NCI-H345 treated with DMSO at 0.1 percent for 48 hours (cell line): ENCODE measurements at regions not wholly inside any gene's neighbourhood (a gene's known extent, or its start where the extent isn't known, plus 50 kb on each side); places are given as distances from the start of the nearest gene placed in this dataset.

Experiments
- DNase-seq: peaks from one replicate; lab custom pipeline; 2025; ENCODE audit not compliant: unreplicated experiment; lab: John Stamatoyannopoulos, UW

- no peak for DNase-seq
Measured at GRCh38 chr14:97891515-97891914, 1094.3 kb downstream of the VRK1 start.

DNA sequence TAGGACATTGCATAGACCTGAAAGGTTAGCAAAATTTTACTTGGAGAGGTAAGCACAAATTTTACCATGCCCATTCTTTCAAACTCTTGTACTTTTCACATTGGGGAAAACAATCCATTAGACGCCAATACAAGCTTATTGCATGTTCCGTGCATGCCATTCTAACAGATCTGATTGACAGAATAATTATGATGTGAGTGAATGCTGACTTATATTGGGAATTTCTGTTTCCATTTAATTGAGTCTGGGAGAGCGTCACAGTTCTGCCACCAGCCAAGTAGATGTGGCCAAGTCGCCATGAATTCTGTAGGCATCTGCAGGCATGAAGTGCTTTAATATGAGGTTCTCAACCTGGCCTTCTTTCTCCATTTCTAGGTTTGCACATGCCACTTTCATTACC, 1097.4 kb downstream of the VRK1 start:
- DNase-seq: no peak

- no peak for DNase-seq
Measured at GRCh38 chr14:97900196-97900854, 1103.1 kb downstream of the VRK1 start.

- no peak for DNase-seq
Measured at GRCh38 chr14:97902630-97903029, 1105.4 kb downstream of the VRK1 start.

- no peak for DNase-seq
Measured at GRCh38 chr14:97903821-97904220, 1106.6 kb downstream of the VRK1 start.

- no peak for DNase-seq
Measured at GRCh38 chr14:97912217-97912616, 1115.0 kb downstream of the VRK1 start.

DNA sequence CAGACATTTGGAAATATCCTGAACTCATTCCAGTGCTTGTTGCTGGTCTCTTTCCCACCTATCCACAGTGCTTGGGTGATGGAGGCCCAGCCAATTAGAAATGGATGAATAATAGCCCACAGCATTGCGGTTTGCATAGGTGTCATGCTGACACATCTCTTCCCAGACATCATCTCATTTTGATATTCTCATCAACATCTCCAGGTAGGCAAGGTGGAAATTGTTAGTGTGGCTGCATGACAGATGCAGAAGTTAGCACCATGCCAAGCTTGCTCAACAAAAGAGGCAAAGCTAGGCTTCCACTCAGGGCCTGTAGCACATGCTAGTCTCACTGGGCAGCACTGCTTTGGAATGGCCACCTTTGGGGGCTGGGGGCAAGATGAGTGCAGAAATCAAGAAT, 1118.9 kb downstream of the VRK1 start:
- DNase-seq: no peak

DNA sequence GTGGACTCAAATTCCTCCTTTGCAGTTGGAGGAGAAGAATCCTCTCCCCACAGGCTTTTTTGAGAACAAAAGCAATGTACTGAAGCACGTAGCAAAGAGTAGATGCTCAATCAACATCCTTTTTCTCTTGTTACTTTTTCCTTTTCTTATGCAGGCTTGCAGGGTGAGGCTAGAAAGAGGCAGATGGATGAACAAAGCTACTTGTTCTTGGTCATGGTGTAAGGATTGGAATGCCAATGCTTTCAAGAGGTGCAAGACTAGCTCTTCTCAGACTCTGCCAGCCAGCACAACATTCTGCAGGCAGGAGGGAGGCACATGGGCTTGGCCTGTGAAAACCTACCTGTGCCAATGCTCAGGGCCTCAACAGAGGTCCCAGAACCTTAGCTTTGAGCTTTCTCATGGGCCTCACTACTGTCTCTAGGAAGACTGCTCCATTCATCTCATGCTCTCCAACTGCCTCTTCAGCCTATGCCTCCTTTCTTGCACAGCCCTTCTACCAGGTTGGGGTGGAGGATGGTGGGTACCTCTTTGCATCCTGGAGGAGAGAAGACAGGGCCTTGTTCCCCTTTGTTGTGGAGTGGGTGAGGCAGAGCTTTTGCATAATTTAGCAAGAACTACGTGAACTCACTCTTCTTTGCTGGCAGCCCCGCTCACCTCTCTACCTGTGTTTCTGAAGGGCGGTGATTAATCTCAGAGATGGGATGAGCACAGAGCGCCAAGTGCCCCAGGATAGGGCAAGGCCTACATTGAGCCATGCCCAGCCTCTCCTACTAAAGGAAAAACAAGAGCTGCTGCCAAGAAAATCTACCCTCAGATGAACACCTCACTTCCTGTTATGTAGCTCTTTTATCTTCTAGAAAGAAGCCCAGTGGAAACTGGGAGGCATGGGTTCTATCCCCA, 1119.7 kb downstream of the VRK1 start:
- DNase-seq: no peak

DNA sequence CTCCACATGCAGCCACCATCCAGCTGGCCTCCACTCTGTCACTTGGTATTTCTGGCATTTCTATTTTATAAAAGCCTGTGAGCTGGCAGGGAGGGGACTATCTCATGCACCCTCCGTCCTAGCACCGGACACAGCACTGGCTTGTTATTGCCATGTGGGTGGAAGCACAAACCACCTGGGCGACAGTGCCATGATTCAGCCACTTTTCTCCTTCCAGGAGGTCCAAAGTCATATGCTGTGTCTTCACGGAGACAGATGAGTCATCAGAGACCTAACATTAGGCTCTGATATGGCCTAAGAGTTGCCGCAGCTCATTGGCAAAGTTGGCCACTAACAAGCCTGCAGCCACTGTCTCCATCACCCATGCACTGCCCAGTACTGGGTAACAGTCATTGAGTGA, 1123.0 kb downstream of the VRK1 start:
- no peak for DNase-seq

DNA sequence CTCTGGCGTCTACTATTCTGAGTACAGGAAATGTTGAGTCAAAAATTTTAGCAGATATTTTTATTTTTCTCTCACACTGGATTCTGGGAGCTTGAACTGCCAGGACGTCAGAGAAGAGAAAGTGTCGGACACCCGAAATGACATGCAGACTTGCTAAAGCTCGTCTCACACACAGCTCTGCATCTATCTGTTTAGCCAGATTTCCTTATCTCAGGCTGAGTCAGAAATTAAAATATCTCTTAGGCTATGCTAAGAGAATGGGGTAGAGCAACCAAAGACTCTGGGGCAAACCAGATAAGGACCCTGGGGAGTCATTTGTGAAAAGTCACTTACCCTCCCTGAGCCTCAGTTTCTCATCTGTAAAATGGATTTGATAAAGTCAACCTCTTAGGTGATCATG, 1124.1 kb downstream of the VRK1 start:
- DNase-seq: no peak

GRCh38 chr14:97924922-97925613, 1127.9 kb downstream of the VRK1 start:
- no peak for DNase-seq

- no peak for DNase-seq
Measured at GRCh38 chr14:97930166-97930565, 1133.0 kb downstream of the VRK1 start.

DNA sequence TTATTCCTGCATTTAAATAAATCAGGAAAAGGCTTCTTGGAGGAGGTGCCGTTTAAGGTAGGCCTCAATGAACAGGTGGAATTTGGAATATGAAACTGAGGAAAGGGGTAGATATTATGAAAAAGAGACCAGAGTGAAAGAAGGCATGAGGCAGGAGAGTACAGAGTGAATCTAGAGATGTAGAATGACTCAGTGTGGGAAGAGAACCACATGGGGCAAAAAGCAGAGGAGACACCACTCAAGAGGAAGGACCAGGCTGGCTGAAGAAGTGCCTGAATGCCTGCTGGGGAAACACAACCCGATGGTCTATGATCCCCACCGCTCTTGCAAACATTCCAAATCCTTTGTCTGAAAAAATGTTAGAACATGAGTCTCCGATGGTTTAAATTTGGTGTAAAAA, 1134.1 kb downstream of the VRK1 start:
- no peak for DNase-seq

- DNase-seq: no peak
Measured at GRCh38 chr14:97942921-97943320, 1145.7 kb downstream of the VRK1 start.

DNA sequence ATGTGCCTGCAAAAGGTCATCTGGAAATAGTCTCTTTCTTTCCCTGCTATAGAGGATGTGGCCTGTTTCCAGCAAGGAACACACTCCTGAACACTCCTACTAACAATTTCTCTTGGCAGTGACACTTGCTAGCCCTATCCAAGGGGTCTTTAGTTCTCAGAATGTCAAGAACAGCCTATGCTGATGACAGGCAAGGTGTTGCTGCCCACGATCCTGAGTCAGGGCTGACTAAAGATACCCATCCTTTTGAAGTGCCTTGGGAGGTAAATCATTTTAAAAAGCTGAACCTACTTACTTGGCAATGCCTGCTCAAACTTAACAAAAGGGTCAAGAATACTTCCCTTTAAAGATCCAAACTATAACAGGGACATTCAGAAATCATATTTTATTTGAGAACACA, 1146.4 kb downstream of the VRK1 start:
- DNase-seq: no peak

DNA sequence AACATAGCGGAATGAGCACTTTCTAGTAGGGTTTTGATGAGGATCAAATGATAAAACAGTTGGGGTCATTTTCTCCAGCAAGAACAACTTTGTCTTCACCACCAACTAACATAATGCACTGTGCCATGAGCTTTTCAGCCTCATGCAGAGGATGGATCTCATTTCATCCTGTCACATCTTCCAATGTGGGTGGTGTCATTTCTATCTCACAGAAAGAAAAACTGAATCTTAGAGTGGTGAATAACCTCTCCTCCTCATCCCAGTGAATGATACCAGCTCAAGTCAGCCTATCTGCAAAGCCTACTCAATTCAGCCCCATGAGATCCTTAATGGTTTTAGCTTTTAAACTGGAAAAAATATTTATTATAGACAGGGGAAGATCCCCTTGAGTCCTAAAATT, 1147.2 kb downstream of the VRK1 start:
- DNase-seq: no peak

DNA sequence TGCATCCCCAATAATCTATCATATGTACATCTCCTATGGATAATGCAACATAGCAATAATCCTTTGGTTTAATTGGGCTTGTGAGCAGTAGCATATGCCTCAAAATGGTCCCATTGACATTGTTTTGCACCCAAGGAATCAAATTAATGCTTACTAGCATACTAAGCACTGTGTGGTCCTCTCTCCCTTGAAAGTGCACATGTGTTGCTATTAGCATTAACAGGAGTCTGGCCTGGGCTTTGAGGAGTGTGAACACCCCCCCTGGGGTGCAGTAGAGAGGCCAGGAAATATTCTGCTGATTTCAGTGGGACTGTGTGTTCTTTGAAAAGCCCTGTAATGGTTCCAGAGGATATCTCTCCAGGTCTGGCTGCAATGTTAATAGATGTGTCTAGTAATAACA, 1148.4 kb downstream of the VRK1 start:
- DNase-seq: no peak

DNA sequence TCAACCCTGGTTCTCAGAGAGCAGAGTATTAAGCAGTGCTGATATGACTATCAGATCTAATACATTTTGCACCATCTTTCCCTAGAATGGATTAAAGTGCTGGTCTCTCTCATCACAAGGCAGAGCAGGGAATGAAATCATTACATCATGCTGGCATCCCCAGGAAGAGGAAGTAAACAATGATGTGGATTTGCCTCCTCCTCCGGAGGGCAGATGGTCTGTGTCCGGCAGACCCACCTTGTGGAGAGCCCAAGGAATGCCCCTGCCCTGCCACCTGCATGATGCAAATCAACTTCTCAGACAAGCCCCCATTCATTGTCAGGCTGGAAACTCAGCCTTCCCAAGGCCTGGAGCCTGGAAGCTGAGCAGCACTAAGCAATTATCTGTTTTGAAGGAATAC, 1149.1 kb downstream of the VRK1 start:
- no peak for DNase-seq

- no peak for DNase-seq
Measured at GRCh38 chr14:97946641-97947040, 1149.5 kb downstream of the VRK1 start.

GRCh38 chr14:97948841-97949240, 1151.7 kb downstream of the VRK1 start:
- DNase-seq: no peak

DNA sequence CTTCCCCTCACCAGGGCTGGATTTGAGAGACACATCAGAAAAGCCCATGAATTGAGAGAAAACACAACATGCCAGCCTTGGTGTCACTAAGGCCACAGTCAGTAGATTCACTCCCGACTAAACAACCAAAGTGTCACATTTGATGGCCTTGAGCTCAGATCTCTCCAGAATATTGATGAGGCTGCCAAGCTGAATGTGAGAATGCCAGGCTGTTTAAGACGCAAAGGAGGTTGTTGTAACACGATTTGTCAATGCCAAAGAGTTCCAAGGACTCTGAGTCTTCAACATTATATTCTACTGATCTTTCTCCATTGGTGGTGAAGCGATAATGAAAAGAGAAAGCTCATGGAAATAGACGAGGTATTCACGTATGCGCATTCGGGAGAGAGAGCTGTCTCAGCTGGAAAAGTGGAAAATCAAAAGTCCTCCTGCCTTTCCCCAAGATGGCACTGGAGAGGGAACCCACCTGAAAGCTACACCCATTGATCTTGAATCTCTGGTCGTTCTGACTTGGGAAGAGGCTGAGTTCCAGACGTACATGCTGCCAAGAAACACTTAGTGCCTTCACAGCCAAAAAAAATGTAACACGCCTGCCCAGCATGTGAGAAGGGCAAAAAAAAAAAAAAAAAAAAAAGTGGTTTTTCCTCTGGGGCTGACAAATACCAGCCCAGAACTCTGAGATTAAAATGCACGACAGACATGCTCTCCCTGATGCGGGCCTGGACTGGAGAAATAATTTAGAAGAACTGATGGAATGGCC, 1159.6 kb downstream of the VRK1 start:
- DNase-seq: no peak
